ENCODE measurements at regions not wholly inside any gene's neighbourhood (a gene's known extent, or its start where the extent isn't known, plus 50 kb on each side); places are given as distances from the start of the nearest gene placed in this dataset.

GRCh38 chr7:54189330-54189729, 352.8 kb upstream of the VSTM2A start:
- TF ChIP-seq EZH2phosphoT487 (IDR thresholded peaks at IDR 0.05; ENCODE audit: borderline replicate concordance) = no peak
- no peak for TF ChIP-seq JUND (IDR thresholded peaks at IDR 0.05)
- H3K4me1 ChIP-seq (ENCODE audit: control insufficient read depth in 1 of 2, insufficient read depth in 2 of 2, low read length in 2 of 2) = no peaks in the 10 kb centered on the region
- no peak overlapping the region for H3K9ac ChIP-seq (ENCODE audit: low read length)
- H2AFZ ChIP-seq (ENCODE audit: low read depth, low read length, poor library complexity, severe bottlenecking) = no peak overlapping the region
- ChIA-PET POLR2A (no interaction called here), RAD21 (ENCODE audit: low non-redundant PET in 1 of 2, low total read pairs in 2 of 2, uncharacterized antibody in 2 of 2, unreplicated experiment in 2 of 2) (no interaction called here), CTCF (no interaction called here)
- intact Hi-C loops (cut with micrococcal nuclease) = no loop called here
- peaks cover 0 to 20% of the 10 kb centered on the region in 2 experiments; a peak in 2 of 4 replicates for H3K9me3 ChIP-seq (ENCODE audit: control insufficient read depth in 1 of 2, insufficient read depth in 1 of 2, low read depth in 1 of 2, low read length in 2 of 2)
- H3K79me2 ChIP-seq (ENCODE audit: insufficient read depth, low read length) = no peaks in the 10 kb centered on the region
- no peak overlapping the region for H3K27ac ChIP-seq (ENCODE audit: low read depth, low read length)
- BruUV-seq (replicated peaks) = no TSS peak
- H3K4me3 ChIP-seq (replicated peaks in 1 of 2; ENCODE audit: low read depth in 1 of 2, low read length in 2 of 2) = no peak overlapping the region
- H3K27me3 ChIP-seq (ENCODE audit: insufficient read depth, low read length) = no peaks in the 10 kb centered on the region
- H3K9me2 ChIP-seq (ENCODE audit: insufficient read depth) = no peaks in the 10 kb centered on the region
- no peak overlapping the region for H3K4me2 ChIP-seq (ENCODE audit: low read length)
- no peaks in the 10 kb centered on the region for H3K36me3 ChIP-seq (ENCODE audit: control insufficient read depth in 1 of 2, insufficient read depth in 2 of 2, low read length in 2 of 2)
- no peak for DNase-seq (ENCODE audit: low read depth, low spot score)
- no peaks in the 10 kb centered on the region for H4K20me1 ChIP-seq (ENCODE audit: insufficient read depth)
- no peak for ATAC-seq

- CTCF ChIA-PET = no interaction called here
- H4K20me1 ChIP-seq (ENCODE audit: insufficient read depth) = no peaks in the 10 kb centered on the region; the same call in 1 of the 2 replicates
- ATAC-seq (no peak), DNase-seq (ENCODE audit: low read depth, low spot score) (no peak)
- no peaks in the 10 kb centered on the region for H3K4me1 ChIP-seq (ENCODE audit: control insufficient read depth in 1 of 2, insufficient read depth in 2 of 2, low read length in 2 of 2)
- H3K9me3 ChIP-seq (ENCODE audit: control insufficient read depth in 1 of 2, insufficient read depth in 1 of 2, low read depth in 1 of 2, low read length in 2 of 2) = peaks cover 0 to 20% of the 10 kb centered on the region in 2 experiments
- H3K27ac ChIP-seq (ENCODE audit: low read depth, low read length) = no peak overlapping the region
- H3K79me2 ChIP-seq (ENCODE audit: insufficient read depth, low read length) = no peaks in the 10 kb centered on the region
- BruUV-seq (replicated peaks) = no TSS peak
- intact Hi-C loops (cut with micrococcal nuclease) = no loop called here
- H3K4me2 ChIP-seq (ENCODE audit: low read length) = no peak overlapping the region
- RAD21 ChIA-PET (ENCODE audit: low non-redundant PET in 1 of 2, low total read pairs in 2 of 2, uncharacterized antibody in 2 of 2, unreplicated experiment in 2 of 2) = no interaction called here
- TF ChIP-seq ZBTB33 (IDR thresholded peaks at IDR 0.05; ENCODE audit: extremely low read depth, insufficient replicate concordance, low read length) (no peak), EZH2phosphoT487 (IDR thresholded peaks at IDR 0.05; ENCODE audit: borderline replicate concordance) (no peak), FOSL1 (IDR thresholded peaks at IDR 0.05; ENCODE audit: low read depth) (no peak), POLR2AphosphoS5 (IDR thresholded peaks at IDR 0.05; ENCODE audit: low read depth, low read length) (no peak), MAX (IDR thresholded peaks at IDR 0.05) (no peak), ELF1 (IDR thresholded peaks at IDR 0.05; ENCODE audit: borderline replicate concordance, low read depth) (no peak), CBX3 (IDR thresholded peaks at IDR 0.05; ENCODE audit: low read depth) (no peak), SIN3A (IDR thresholded peaks at IDR 0.05; ENCODE audit: low read depth) (no peak), RAD21 (IDR thresholded peaks at IDR 0.05; ENCODE audit: low read depth) (no peak), CEBPB (IDR thresholded peaks at IDR 0.05; ENCODE audit: low read depth) (no peak), CTCF (IDR thresholded peaks at IDR 0.05 in 2 of 3, conservative IDR thresholded peaks at IDR 0.05 in 1 of 3; ENCODE audit: borderline replicate concordance in 1 of 3, insufficient read depth in 1 of 3, low read depth in 2 of 3, low read length in 2 of 3) (no peak), EZH2 (IDR thresholded peaks at IDR 0.05) (no peak), POLR2A (IDR thresholded peaks at IDR 0.05; ENCODE audit: borderline replicate concordance, extremely low read depth, insufficient read depth, insufficient read length) (no peak)
- no peak overlapping the region for H3K4me3 ChIP-seq (replicated peaks in 1 of 2; ENCODE audit: low read depth in 1 of 2, low read length in 2 of 2)
- no peak overlapping the region for H2AFZ ChIP-seq (ENCODE audit: low read depth, low read length, poor library complexity, severe bottlenecking)
- POLR2A ChIA-PET = no interaction called here
- no peaks in the 10 kb centered on the region for H3K27me3 ChIP-seq (ENCODE audit: insufficient read depth, low read length)
- no peak overlapping the region for H3K9ac ChIP-seq (ENCODE audit: low read length)
- H3K9me2 ChIP-seq (ENCODE audit: insufficient read depth) = no peaks in the 10 kb centered on the region
- no peaks in the 10 kb centered on the region for H3K36me3 ChIP-seq (ENCODE audit: control insufficient read depth in 1 of 2, insufficient read depth in 2 of 2, low read length in 2 of 2)
These were observed 340.7 kb upstream of the VSTM2A start for GRCh38 chr7:54201501-54201900.

Data from HCT116 (cell line).